K562 (cell line): ENCODE measurements at regions not wholly inside any gene's neighbourhood (a gene's known extent, or its start where the extent isn't known, plus 50 kb on each side); places are given as distances from the start of the nearest gene placed in this dataset.
A peak's percentile ranks its signal among the peaks of the same experiment; 100 is the strongest.

Experiments used
- CTCF ChIP-seq, 3 experiments: IDR thresholded peaks in 2 of 3; conservative IDR thresholded peaks in 1 of 3; 2 replicates each; pipeline ENCODE4 v1.5.1; 2011 to 2012; ENCODE audit warnings: low read length in 3 of 3, mild to moderate bottlenecking in 3 of 3, control low read depth in 2 of 3, improper control_type of control experiment in 1 of 3, inconsistent platforms in 1 of 3, low read depth in 1 of 3, mixed read lengths in 1 of 3, moderate library complexity in 1 of 3; ENCODE audit not compliant: insufficient read depth in 2 of 3
- EZH2 ChIP-seq: IDR thresholded peaks from 2 replicates; pipeline ENCODE4 v1.6.1; 2012; ENCODE audit warnings: low read depth, mild to moderate bottlenecking, inconsistent platforms, low read length, borderline replicate concordance
- JUNB ChIP-seq: fragments of 450-650 bp; formaldehyde crosslinking; conservative IDR thresholded peaks from 2 replicates; pipeline ENCODE4 v1.4.0; 2020; ENCODE audit warnings: mild to moderate bottlenecking
- NFATC3 ChIP-seq: fragments of 450-650 bp; IDR thresholded peaks from 2 replicates; pipeline ENCODE4 v1.6.1; 2017; ENCODE audit warnings: mild to moderate bottlenecking
- PPARD ChIP-seq: fragments of 250-450 bp; sonication (Bioruptor Pico); IDR thresholded peaks from 2 replicates; pipeline ENCODE4 v1.8.0; 2022; ENCODE audit warnings: inconsistent platforms, mild to moderate bottlenecking, moderate library complexity
- SP1 ChIP-seq: sonication (generic); formaldehyde crosslinking; IDR thresholded peaks from 2 replicates; pipeline ENCODE4 v1.8.1; 2022; ENCODE audit warnings: mild to moderate bottlenecking, missing genetic modification reagents
- ZNF408 ChIP-seq: fragments of 250-450 bp; sonication (Bioruptor Pico); IDR thresholded peaks from 2 replicates; pipeline ENCODE4 v1.4.0; 2020; ENCODE audit warnings: low read depth, mild to moderate bottlenecking, moderate library complexity

- no peak for TF ChIP-seq SP1 (CRISPR knock-in tag)
- TF ChIP-seq CTCF (IDR thresholded peaks at IDR 0.05 in 2 of 3, conservative IDR thresholded peaks at IDR 0.05 in 1 of 3; ENCODE audit: insufficient read depth in 2 of 3, low read depth in 1 of 3, low read length in 3 of 3): peak in 1 of 3 experiments; percentile 30; a peak in 2 of 6 replicates
- no peak for TF ChIP-seq ZNF408 (CRISPR knock-in tag)
- no peak for TF ChIP-seq PPARD (CRISPR knock-in tag)
- no peak for TF ChIP-seq JUNB (CRISPR knock-in tag)
- TF ChIP-seq EZH2: no peak
- TF ChIP-seq NFATC3: no peak
These were observed 1523.7 kb downstream of the ARAP2 start for GRCh38 chr4:34720571-34720970.
